Esophagus squamous epithelium (tissue), 4 donors: ENCODE measurements at regions not wholly inside any gene's neighbourhood (a gene's known extent, or its start where the extent isn't known, plus 50 kb on each side); places are given as distances from the start of the nearest gene placed in this dataset.

Experiments
- CTCF ChIP-seq, 6 experiments: fragments of 450-650 bp in 4 of 6; fragments of 200-600 bp in 2 of 6; sonication (generic) in 2 of 6; IDR thresholded peaks; one replicate each; pipeline ENCODE4 v1.5.1; 2016 to 2019; ENCODE audit warnings: antibody characterized with exemption in 6 of 6, mild to moderate bottlenecking in 4 of 6, moderate library complexity in 4 of 6
- POLR2A ChIP-seq, 4 donors: fragments of 450-650 bp; IDR thresholded peaks; one replicate each; pipeline ENCODE4 v1.6.1; 2017; ENCODE audit warnings: antibody characterized with exemption in 4 of 4, mild to moderate bottlenecking in 4 of 4, moderate library complexity in 3 of 4

- TF ChIP-seq CTCF (IDR thresholded peaks at IDR 0.05): no peak
- no peak for TF ChIP-seq POLR2A (IDR thresholded peaks at IDR 0.05)
Measured at GRCh38 chr6:102848210-102848609, 1454.7 kb downstream of the GRIK2 start.
